Esophagus (tissue), 2 donors: ENCODE measurements at regions not wholly inside any gene's neighbourhood (a gene's known extent, or its start where the extent isn't known, plus 50 kb on each side); places are given as distances from the start of the nearest gene placed in this dataset.

Source experiments
- H3K27ac ChIP-seq, 2 donors: one replicate each; pipeline ENCODE4 v1.5.1; 2013; ENCODE audit warnings: low read depth in 2 of 2, mild to moderate bottlenecking in 2 of 2, inconsistent platforms in 1 of 2, low read length in 1 of 2, moderate library complexity in 1 of 2
- H3K27me3 ChIP-seq, 2 donors: one replicate each; pipeline ENCODE4 v1.6.1; 2013; ENCODE audit warnings: low read length in 2 of 2, control low read depth in 1 of 2, mild to moderate bottlenecking in 1 of 2; ENCODE audit not compliant: insufficient read depth in 2 of 2, control insufficient read depth in 1 of 2
- H3K36me3 ChIP-seq, 2 donors: one replicate each; pipeline ENCODE4 v1.6.1; 2013; ENCODE audit warnings: low read length in 1 of 2; ENCODE audit not compliant: control insufficient read depth in 2 of 2, insufficient read depth in 2 of 2
- H3K4me1 ChIP-seq, 2 donors: one replicate each; pipeline ENCODE4 v1.6.1; 2013; ENCODE audit warnings: low read length in 1 of 2; ENCODE audit not compliant: control insufficient read depth in 2 of 2, insufficient read depth in 2 of 2
- H3K4me3 ChIP-seq, 2 donors: one replicate each; pipeline ENCODE4 v1.5.1; 2013; ENCODE audit warnings: low read length in 2 of 2, mild to moderate bottlenecking in 2 of 2, low read depth in 1 of 2, moderate library complexity in 1 of 2
- H3K9me3 ChIP-seq, 2 donors: one replicate each; pipeline ENCODE4 v1.6.1; 2013; ENCODE audit warnings: mild to moderate bottlenecking in 2 of 2, low read depth in 1 of 2, low read length in 1 of 2, moderate library complexity in 1 of 2; ENCODE audit not compliant: control insufficient read depth in 2 of 2, insufficient read depth in 1 of 2
- WGBS, 2 donors: extraction: QIAGEN DNeasy Blood & Tissue Kit; methylation state at CpG; one replicate each; pipeline ENCODE4 v1.1.7; 2013; 5-methylcytosine and 5-hydroxymethylcytosine counted together
- donor health status: healthy with polysubstance abuse.
- donor health status: Bipolar disorder and iron deficiency.

DNA sequence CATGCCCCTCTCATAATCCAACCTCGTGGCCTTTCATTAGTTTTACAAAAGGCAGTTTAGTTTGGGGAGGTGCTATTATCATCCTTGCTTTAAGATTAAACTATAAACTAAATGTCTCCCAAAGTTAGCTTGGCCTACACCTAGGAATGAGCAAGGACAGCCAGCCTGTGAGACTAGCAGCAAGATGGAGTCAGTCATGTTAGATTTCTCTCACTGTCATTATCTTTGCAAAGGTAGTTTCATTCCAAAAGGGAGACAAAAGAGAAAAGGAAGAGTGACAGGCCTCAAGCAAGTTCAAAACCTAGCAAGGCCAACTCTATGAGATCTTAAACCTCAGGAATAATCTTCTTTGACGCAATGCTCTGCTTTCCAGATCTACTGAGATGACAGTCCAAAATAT, 232.2 kb downstream of the UBE3D start:
- H3K4me1 ChIP-seq, result peaks cover 0 to 3% of the 10 kb centered on the region in 2 donors
- no peaks in the 10 kb centered on the region for H3K9me3 ChIP-seq
- H3K27ac ChIP-seq, result no peak overlapping the region
- H3K36me3 ChIP-seq, result no peaks in the 10 kb centered on the region
- H3K4me3 ChIP-seq, result no peak overlapping the region
- H3K27me3 ChIP-seq, result no peaks in the 10 kb centered on the region
- 67 to 68% methylated on average over 2 of the region's 2 CpGs for WGBS, 2 donors

DNA sequence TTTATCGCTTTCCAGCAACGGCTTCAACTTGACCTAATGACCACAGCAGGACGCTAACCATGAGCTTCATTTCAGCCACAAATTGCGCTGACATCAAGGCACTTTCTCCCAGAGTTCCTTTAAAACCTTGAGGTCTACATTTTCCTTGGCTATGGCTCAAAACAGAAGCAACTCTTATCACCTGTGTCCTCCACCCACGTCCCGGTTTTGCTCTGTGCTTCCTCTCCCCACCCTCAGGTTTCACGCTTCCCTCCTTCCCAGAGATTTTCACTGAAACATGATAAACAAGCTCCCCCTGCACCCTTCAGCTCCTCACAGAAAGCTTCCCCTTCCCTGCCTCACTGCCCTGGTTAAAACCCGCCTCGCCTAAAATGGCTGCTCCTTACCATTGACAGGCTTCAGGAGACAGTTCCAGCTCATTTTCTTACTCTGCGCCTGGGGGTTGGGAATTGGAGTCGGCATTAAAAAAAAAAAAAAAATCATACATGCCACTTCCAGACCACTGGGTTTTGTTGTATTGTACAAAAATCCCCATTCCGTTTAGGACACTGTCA, 229.5 kb downstream of the UBE3D start:
- 82 to 87% methylated on average over 12 of the region's 12 CpGs for WGBS, 2 donors
- Histone ChIP-seq H3K9me3 (no peaks in the 10 kb centered on the region), H3K4me3 (no peak overlapping the region), H3K27ac (no peak overlapping the region), H3K4me1 (peaks cover 0 to 3% of the 10 kb centered on the region in 2 donors), H3K27me3 (no peaks in the 10 kb centered on the region), H3K36me3 (no peaks in the 10 kb centered on the region)

- no peak overlapping the region for H3K4me3 ChIP-seq
- 91 to 98% methylated on average over 1 of the region's 1 CpG for WGBS, 2 donors
- no peaks in the 10 kb centered on the region for H3K4me1 ChIP-seq
- peaks cover 0 to 2% of the 10 kb centered on the region in 2 donors for H3K9me3 ChIP-seq
- no peaks in the 10 kb centered on the region for H3K36me3 ChIP-seq
- no peak overlapping the region for H3K27ac ChIP-seq
- H3K27me3 ChIP-seq, result no peaks in the 10 kb centered on the region
Measured at GRCh38 chr6:82840571-82840970, 225.1 kb downstream of the UBE3D start.

DNA sequence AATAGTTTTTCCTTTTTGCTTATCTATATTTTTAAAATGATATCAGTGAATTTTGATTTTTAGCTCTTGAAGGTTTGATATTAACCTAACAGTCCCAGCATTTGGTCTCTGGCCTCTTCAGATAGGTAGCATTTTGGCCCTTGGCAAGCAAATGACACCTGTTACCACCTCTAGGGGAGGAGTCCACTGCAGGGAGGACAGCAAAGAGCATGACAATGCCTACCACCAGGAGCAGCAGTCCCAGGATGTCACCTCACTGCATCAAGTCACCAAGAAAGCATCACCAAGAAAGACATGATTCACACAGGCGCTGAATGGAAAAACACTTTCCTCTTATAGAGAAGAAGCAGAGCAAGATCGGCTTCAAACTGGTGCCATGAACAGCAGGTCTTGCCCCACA, 224.3 kb downstream of the UBE3D start:
- Histone ChIP-seq H3K36me3 (no peaks in the 10 kb centered on the region), H3K27me3 (no peaks in the 10 kb centered on the region), H3K27ac (no peak overlapping the region), H3K9me3 (peaks cover 0 to 3% of the 10 kb centered on the region in 2 donors), H3K4me1 (no peaks in the 10 kb centered on the region), H3K4me3 (no peak overlapping the region)
- WGBS, 2 donors, result 93 to 99% methylated on average over 2 of the region's 2 CpGs
